Peyer's patch (tissue), 4 donors: ENCODE measurements at regions not wholly inside any gene's neighbourhood (a gene's known extent, or its start where the extent isn't known, plus 50 kb on each side); places are given as distances from the start of the nearest gene placed in this dataset.

ENCODE experiments used
- DNase-seq, 3 donors: peaks; one replicate each; pipeline ENCODE4 v3.0.0-alpha.2; 2017 to 2019
- H3K27ac ChIP-seq, 4 donors: fragments of 200-600 bp; sonication (generic); one replicate each; pipeline ENCODE4 v1.5.1; 2016 to 2019
- H3K27me3 ChIP-seq, 2 donors: fragments of 200-600 bp; sonication (generic); one replicate each; pipeline ENCODE4 v1.5.1; 2019
- H3K36me3 ChIP-seq, 3 donors: fragments of 200-600 bp; sonication (generic); one replicate each; pipeline ENCODE4 v1.5.1; 2016 to 2019
- H3K4me1 ChIP-seq, 4 donors: fragments of 200-600 bp; sonication (generic); one replicate each; pipeline ENCODE4 v1.5.1; 2016 to 2019
- H3K4me3 ChIP-seq, 4 donors: fragments of 200-600 bp; sonication (generic); 1 replicate in 3 of 4; 2 replicates in 1 of 4; pipeline ENCODE4 v1.5.1; 2016 to 2019; ENCODE audit warnings: mild to moderate bottlenecking in 1 of 4
- H3K9me3 ChIP-seq, 4 donors: fragments of 200-600 bp; sonication (generic); one replicate each; pipeline ENCODE4 v1.5.1; 2016 to 2019; ENCODE audit warnings: mild to moderate bottlenecking in 1 of 4
- POLR2A ChIP-seq, 2 donors: fragments of 450-650 bp; IDR thresholded peaks; one replicate each; pipeline ENCODE4 v1.5.1; 2017; ENCODE audit warnings: antibody characterized with exemption in 2 of 2, mild to moderate bottlenecking in 2 of 2, moderate library complexity in 2 of 2
- TF ChIP-seq, protein P1 (sequence below), 6 experiments: fragments of 450-650 bp in 4 of 6; fragments of 200-600 bp in 2 of 6; sonication (generic) in 1 of 6; IDR thresholded peaks; one replicate each; pipeline ENCODE4 v1.5.1; 2017 to 2019; ENCODE audit warnings: antibody characterized with exemption in 6 of 6, mild to moderate bottlenecking in 3 of 6, moderate library complexity in 1 of 6

GRCh38 chr4:34182306-34182705, 2062.0 kb downstream of the ARAP2 start:
- Histone ChIP-seq H3K27ac (no peak overlapping the region), H3K27me3 (no peaks in the 10 kb centered on the region), H3K4me1 (no peaks in the 10 kb centered on the region), H3K9me3 (no peaks in the 10 kb centered on the region), H3K4me3 (no peak overlapping the region), H3K36me3 (no peaks in the 10 kb centered on the region)
- TF ChIP-seq, protein P1, sequence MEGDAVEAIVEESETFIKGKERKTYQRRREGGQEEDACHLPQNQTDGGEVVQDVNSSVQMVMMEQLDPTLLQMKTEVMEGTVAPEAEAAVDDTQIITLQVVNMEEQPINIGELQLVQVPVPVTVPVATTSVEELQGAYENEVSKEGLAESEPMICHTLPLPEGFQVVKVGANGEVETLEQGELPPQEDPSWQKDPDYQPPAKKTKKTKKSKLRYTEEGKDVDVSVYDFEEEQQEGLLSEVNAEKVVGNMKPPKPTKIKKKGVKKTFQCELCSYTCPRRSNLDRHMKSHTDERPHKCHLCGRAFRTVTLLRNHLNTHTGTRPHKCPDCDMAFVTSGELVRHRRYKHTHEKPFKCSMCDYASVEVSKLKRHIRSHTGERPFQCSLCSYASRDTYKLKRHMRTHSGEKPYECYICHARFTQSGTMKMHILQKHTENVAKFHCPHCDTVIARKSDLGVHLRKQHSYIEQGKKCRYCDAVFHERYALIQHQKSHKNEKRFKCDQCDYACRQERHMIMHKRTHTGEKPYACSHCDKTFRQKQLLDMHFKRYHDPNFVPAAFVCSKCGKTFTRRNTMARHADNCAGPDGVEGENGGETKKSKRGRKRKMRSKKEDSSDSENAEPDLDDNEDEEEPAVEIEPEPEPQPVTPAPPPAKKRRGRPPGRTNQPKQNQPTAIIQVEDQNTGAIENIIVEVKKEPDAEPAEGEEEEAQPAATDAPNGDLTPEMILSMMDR (IDR thresholded peaks at IDR 0.05), result no peak
- no peak for TF ChIP-seq POLR2A (IDR thresholded peaks at IDR 0.05)
- DNase-seq, result no peak

GRCh38 chr4:34183926-34184325, 2060.4 kb downstream of the ARAP2 start:
- H3K36me3 ChIP-seq, result no peaks in the 10 kb centered on the region
- no peak overlapping the region for H3K4me3 ChIP-seq
- no peaks in the 10 kb centered on the region for H3K9me3 ChIP-seq

DNA sequence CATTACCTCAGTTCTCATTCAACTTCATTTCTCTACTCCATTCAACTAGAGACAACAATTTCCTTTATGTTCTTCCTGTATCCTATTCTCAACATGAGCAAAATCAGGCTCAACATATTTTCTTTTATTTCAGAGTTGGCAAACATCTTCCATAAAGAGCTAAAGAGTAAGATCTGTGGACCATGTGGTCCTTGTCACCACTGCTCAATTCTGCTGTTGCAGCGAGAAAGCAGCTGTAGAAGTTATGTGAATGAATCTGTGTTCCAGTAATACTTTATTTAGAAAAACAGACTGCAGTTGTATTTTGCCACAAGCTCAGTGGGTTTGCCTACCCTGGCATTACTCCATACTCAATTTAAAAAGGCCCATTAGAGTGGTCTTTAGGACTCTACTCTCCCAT, 2057.3 kb downstream of the ARAP2 start:
- Histone ChIP-seq H3K27ac (no peak overlapping the region), H3K4me1 (no peaks in the 10 kb centered on the region), H3K27me3 (no peaks in the 10 kb centered on the region), H3K36me3 (no peaks in the 10 kb centered on the region), H3K9me3 (no peaks in the 10 kb centered on the region), H3K4me3 (no peak overlapping the region)
- no peak for TF ChIP-seq POLR2A (IDR thresholded peaks at IDR 0.05)
- TF ChIP-seq, protein P1 (IDR thresholded peaks at IDR 0.05), result no peak
- no peak for DNase-seq

More at GRCh38 chr4:34183926-34184325, 2060.4 kb downstream of the ARAP2 start:
- no peak for TF ChIP-seq POLR2A (IDR thresholded peaks at IDR 0.05)
- TF ChIP-seq, protein P1 (IDR thresholded peaks at IDR 0.05), result no peak
- no peaks in the 10 kb centered on the region for H3K27me3 ChIP-seq
- no peaks in the 10 kb centered on the region for H3K4me1 ChIP-seq
- no peak for DNase-seq
- H3K27ac ChIP-seq, result no peak overlapping the region

DNA sequence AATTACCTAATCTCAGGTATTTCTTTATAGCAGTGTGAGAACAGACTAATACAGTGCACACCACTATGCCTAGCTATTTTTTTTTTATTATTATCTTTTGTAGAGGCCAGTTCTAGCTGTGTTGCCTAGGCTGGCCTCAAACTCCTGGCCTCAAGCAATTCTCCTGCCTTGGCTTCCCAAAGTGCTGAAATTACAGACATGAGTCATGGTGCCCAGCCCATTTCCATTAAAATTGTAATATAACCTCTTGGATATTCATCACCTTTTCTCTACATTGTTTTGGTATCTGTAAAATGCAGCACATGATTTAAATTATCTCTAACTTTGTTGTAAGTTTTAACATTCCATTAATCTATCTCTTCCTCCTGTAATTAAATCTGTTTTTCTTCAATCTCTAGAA, 2052.9 kb downstream of the ARAP2 start:
- no peaks in the 10 kb centered on the region for H3K9me3 ChIP-seq
- TF ChIP-seq, protein P1 (IDR thresholded peaks at IDR 0.05), result no peak
- no peak for TF ChIP-seq POLR2A (IDR thresholded peaks at IDR 0.05)

GRCh38 chr4:34193451-34194154, 2050.7 kb downstream of the ARAP2 start:
- TF ChIP-seq POLR2A (IDR thresholded peaks at IDR 0.05), result no peak
- TF ChIP-seq, protein P1 (IDR thresholded peaks at IDR 0.05), result no peak
- no peak for DNase-seq
- Histone ChIP-seq H3K4me3 (no peak overlapping the region), H3K27me3 (no peaks in the 10 kb centered on the region), H3K4me1 (no peaks in the 10 kb centered on the region), H3K9me3 (no peaks in the 10 kb centered on the region), H3K27ac (no peak overlapping the region), H3K36me3 (no peaks in the 10 kb centered on the region)

More for the DNA sequence above, 2052.9 kb downstream of the ARAP2 start:
- no peak overlapping the region for H3K27ac ChIP-seq
- no peak overlapping the region for H3K4me3 ChIP-seq
- no peaks in the 10 kb centered on the region for H3K27me3 ChIP-seq
- H3K36me3 ChIP-seq, result no peaks in the 10 kb centered on the region
- no peak for DNase-seq
- no peaks in the 10 kb centered on the region for H3K4me1 ChIP-seq
